Liver (tissue), 8 donors: ENCODE measurements at regions not wholly inside any gene's neighbourhood (a gene's known extent, or its start where the extent isn't known, plus 50 kb on each side); places are given as distances from the start of the nearest gene placed in this dataset.
"Not testable (repeated sequence)": the region's sequence is repeated elsewhere in the genome, so short reads cannot be mapped to it uniquely, and the experiment has no call there.

Experiments
- DNase-seq: peaks from one replicate; pipeline ENCODE4 v3.0.0-alpha.2; 2017; ENCODE audit warnings: low spot score
- H3K27ac ChIP-seq, 2 donors: one replicate each; pipeline ENCODE4 v1.7.0; 2013; ENCODE audit warnings: inconsistent platforms in 2 of 2, low read length in 2 of 2, control low read depth in 1 of 2, low read depth in 1 of 2, mild to moderate bottlenecking in 1 of 2
- H3K27me3 ChIP-seq, 4 donors: one replicate each; pipeline versions ENCODE4 v1.6.1 to v1.7.0; 2013; ENCODE audit warnings: low read length in 3 of 4, inconsistent platforms in 1 of 4, mild to moderate bottlenecking in 1 of 4, moderate library complexity in 1 of 4; ENCODE audit not compliant: control insufficient read depth in 4 of 4, insufficient read depth in 4 of 4
- H3K36me3 ChIP-seq, 4 donors: one replicate each; pipeline versions ENCODE4 v1.6.1 to v1.7.0; 2013; ENCODE audit warnings: low read length in 3 of 4, mild to moderate bottlenecking in 3 of 4, low read depth in 1 of 4, moderate library complexity in 1 of 4; ENCODE audit not compliant: control insufficient read depth in 4 of 4, insufficient read depth in 3 of 4
- H3K4me1 ChIP-seq, 4 donors: one replicate each; pipeline versions ENCODE4 v1.6.1 to v1.7.0; 2013; ENCODE audit warnings: low read length in 3 of 4, mild to moderate bottlenecking in 3 of 4, moderate library complexity in 1 of 4; ENCODE audit not compliant: control insufficient read depth in 4 of 4, insufficient read depth in 4 of 4
- H3K4me3 ChIP-seq, 3 donors: one replicate each; pipeline versions ENCODE4 v1.6.1 to v1.7.0; 2013; ENCODE audit warnings: low read length in 3 of 3, control low read depth in 1 of 3, low read depth in 1 of 3, mild to moderate bottlenecking in 1 of 3
- H3K9ac ChIP-seq, 2 donors: one replicate each; pipeline ENCODE4 v1.7.0; 2013; ENCODE audit warnings: low read length in 2 of 2, mild to moderate bottlenecking in 2 of 2, moderate library complexity in 2 of 2, control low read depth in 1 of 2, low read depth in 1 of 2
- H3K9me3 ChIP-seq, 4 donors: one replicate each; pipeline versions ENCODE4 v1.6.1 to v1.7.0; 2013; ENCODE audit warnings: low read length in 3 of 4; ENCODE audit not compliant: control insufficient read depth in 4 of 4
- FOXA2 ChIP-seq: IDR thresholded peaks from 2 replicates; pipeline ENCODE4 v1.6.1; 2016; ENCODE audit warnings: antibody characterized with exemption
- HNF4A ChIP-seq, 2 donors: conservative IDR thresholded peaks; 2 replicates each; pipeline ENCODE4 v1.6.1; 2016; ENCODE audit warnings: antibody characterized with exemption in 2 of 2, mild to moderate bottlenecking in 2 of 2
- JUND ChIP-seq, 2 donors: IDR thresholded peaks; 2 replicates each; pipeline ENCODE4 v1.6.1; 2016; ENCODE audit warnings: antibody characterized with exemption in 2 of 2
- NR2F2 ChIP-seq: IDR thresholded peaks from 2 replicates; pipeline ENCODE4 v1.6.1; 2016; ENCODE audit warnings: antibody characterized with exemption
- RAD21 ChIP-seq, 2 donors: IDR thresholded peaks; 2 replicates each; pipeline ENCODE4 v1.6.1; 2016; ENCODE audit warnings: antibody characterized with exemption in 2 of 2, mild to moderate bottlenecking in 2 of 2
- TAF1 ChIP-seq: conservative IDR thresholded peaks from 2 replicates; pipeline ENCODE4 v1.6.1; 2016; ENCODE audit warnings: antibody characterized with exemption, mild to moderate bottlenecking
- YY1 ChIP-seq: IDR thresholded peaks from 2 replicates; pipeline ENCODE4 v1.6.1; 2016; ENCODE audit warnings: antibody characterized with exemption, mild to moderate bottlenecking
- whole genome bisulfite sequencing: extraction: QIAGEN DNeasy Blood & Tissue Kit; methylation state at CpG from one replicate; pipeline ENCODE4 v1.1.7; 2013; 5-methylcytosine and 5-hydroxymethylcytosine counted together
- TF ChIP-seq, protein P1 (sequence below): IDR thresholded peaks from 2 replicates; pipeline ENCODE4 v1.6.1; 2016; ENCODE audit warnings: antibody characterized with exemption, mild to moderate bottlenecking
- TF ChIP-seq, protein P2 (sequence below): IDR thresholded peaks from 2 replicates; pipeline ENCODE4 v1.6.1; 2016; ENCODE audit warnings: antibody characterized with exemption
- TF ChIP-seq, protein P3 (sequence below): fragments of 150-350 bp; IDR thresholded peaks from 2 replicates; pipeline ENCODE4 v1.5.1; 2017; ENCODE audit warnings: improper control_type of control experiment, low read depth, low read length; ENCODE audit not compliant: missing input control
- TF ChIP-seq, protein P4 (sequence below): IDR thresholded peaks from 2 replicates; pipeline ENCODE4 v1.6.1; 2016; ENCODE audit warnings: antibody characterized with exemption
- TF ChIP-seq, protein P5 (sequence below): IDR thresholded peaks from 2 replicates; pipeline ENCODE4 v1.6.1; 2016; ENCODE audit warnings: antibody characterized with exemption
- donor health status: healthy.
- donor health status: healthy.
- donor health status: healthy.
- donor health status: healthy.
- donor health status: healthy.

DNA sequence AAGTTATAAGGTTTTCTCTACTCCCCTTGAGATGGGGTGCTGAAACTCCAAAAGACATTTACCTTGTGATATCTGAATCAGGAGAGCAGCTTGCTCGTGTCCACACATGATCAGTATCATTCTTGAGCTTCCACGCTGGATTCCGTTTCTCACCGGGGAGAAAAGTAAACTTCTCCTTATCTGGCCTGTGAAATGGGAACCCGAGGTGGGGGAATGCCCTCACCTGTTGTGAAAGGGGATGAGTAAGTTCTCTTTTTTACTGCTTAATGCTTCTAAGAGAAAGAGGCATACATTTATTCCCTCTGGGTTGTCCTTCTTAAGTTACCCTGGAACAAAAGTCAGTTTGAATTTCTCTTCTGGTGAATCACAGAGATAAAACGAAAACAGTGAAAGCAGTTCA lies 440.5 kb upstream of the ADAMTS9 start (continued):
- TF ChIP-seq, protein P1, sequence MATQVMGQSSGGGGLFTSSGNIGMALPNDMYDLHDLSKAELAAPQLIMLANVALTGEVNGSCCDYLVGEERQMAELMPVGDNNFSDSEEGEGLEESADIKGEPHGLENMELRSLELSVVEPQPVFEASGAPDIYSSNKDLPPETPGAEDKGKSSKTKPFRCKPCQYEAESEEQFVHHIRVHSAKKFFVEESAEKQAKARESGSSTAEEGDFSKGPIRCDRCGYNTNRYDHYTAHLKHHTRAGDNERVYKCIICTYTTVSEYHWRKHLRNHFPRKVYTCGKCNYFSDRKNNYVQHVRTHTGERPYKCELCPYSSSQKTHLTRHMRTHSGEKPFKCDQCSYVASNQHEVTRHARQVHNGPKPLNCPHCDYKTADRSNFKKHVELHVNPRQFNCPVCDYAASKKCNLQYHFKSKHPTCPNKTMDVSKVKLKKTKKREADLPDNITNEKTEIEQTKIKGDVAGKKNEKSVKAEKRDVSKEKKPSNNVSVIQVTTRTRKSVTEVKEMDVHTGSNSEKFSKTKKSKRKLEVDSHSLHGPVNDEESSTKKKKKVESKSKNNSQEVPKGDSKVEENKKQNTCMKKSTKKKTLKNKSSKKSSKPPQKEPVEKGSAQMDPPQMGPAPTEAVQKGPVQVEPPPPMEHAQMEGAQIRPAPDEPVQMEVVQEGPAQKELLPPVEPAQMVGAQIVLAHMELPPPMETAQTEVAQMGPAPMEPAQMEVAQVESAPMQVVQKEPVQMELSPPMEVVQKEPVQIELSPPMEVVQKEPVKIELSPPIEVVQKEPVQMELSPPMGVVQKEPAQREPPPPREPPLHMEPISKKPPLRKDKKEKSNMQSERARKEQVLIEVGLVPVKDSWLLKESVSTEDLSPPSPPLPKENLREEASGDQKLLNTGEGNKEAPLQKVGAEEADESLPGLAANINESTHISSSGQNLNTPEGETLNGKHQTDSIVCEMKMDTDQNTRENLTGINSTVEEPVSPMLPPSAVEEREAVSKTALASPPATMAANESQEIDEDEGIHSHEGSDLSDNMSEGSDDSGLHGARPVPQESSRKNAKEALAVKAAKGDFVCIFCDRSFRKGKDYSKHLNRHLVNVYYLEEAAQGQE = no peak
- TF ChIP-seq JUND (IDR thresholded peaks at IDR 0.05) (no peak), RAD21 (IDR thresholded peaks at IDR 0.05) (no peak)
- TF ChIP-seq, protein P2, sequence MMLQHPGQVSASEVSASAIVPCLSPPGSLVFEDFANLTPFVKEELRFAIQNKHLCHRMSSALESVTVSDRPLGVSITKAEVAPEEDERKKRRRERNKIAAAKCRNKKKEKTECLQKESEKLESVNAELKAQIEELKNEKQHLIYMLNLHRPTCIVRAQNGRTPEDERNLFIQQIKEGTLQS = no peak
- TF ChIP-seq, protein P3, sequence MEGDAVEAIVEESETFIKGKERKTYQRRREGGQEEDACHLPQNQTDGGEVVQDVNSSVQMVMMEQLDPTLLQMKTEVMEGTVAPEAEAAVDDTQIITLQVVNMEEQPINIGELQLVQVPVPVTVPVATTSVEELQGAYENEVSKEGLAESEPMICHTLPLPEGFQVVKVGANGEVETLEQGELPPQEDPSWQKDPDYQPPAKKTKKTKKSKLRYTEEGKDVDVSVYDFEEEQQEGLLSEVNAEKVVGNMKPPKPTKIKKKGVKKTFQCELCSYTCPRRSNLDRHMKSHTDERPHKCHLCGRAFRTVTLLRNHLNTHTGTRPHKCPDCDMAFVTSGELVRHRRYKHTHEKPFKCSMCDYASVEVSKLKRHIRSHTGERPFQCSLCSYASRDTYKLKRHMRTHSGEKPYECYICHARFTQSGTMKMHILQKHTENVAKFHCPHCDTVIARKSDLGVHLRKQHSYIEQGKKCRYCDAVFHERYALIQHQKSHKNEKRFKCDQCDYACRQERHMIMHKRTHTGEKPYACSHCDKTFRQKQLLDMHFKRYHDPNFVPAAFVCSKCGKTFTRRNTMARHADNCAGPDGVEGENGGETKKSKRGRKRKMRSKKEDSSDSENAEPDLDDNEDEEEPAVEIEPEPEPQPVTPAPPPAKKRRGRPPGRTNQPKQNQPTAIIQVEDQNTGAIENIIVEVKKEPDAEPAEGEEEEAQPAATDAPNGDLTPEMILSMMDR = no peak

DNA sequence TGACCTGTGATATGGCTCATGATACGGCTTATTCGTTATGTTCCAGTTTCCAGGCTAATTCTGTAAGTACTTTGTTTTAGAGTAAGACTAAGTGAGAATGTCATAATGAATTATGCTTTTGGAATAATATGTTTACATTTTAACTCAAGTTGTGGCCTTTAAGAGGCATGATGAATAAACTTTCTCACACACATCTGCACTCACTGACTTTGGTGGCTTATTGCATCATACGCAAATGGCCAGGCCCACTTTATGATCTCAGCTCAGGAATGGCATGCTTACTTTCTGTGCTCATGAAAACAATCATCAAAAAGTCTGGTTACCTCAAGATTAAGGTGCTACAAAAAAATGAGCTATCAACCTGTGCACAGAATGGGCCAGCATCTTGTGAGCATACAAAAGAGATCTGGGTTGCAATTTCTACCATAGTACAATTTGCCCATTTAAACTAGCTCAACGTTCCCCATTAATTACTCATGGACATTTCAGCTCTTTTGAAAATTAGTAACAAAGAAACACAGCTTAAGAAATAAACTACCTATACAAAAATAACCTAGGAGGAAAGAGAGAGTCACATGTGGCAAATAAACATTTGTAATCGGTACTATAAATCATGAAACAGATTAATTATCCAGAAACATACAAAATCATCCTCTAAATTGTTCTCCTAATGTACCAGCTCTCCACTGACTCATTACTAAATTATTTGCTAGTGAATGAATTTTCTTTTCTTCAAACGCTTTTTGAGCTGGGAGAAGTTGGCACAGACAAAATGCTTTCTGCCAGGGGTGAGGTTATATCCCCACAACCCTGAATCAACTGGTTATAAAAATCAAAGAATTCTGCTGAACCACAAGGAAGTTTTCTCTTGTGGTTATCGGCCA lies 439.0 kb upstream of the ADAMTS9 start:
- TF ChIP-seq NR2F2 (no peak), HNF4A (conservative IDR thresholded peaks at IDR 0.05) (no peak), YY1 (no peak), RAD21 (IDR thresholded peaks at IDR 0.05) (no peak), JUND (IDR thresholded peaks at IDR 0.05) (no peak), FOXA2 (no peak), TAF1 (no peak)
- TF ChIP-seq, protein P4, sequence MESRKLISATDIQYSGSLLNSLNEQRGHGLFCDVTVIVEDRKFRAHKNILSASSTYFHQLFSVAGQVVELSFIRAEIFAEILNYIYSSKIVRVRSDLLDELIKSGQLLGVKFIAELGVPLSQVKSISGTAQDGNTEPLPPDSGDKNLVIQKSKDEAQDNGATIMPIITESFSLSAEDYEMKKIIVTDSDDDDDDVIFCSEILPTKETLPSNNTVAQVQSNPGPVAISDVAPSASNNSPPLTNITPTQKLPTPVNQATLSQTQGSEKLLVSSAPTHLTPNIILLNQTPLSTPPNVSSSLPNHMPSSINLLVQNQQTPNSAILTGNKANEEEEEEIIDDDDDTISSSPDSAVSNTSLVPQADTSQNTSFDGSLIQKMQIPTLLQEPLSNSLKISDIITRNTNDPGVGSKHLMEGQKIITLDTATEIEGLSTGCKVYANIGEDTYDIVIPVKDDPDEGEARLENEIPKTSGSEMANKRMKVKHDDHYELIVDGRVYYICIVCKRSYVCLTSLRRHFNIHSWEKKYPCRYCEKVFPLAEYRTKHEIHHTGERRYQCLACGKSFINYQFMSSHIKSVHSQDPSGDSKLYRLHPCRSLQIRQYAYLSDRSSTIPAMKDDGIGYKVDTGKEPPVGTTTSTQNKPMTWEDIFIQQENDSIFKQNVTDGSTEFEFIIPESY = no peak
- TF ChIP-seq, protein P2 = no peak
- TF ChIP-seq, protein P1 = no peak
- TF ChIP-seq, protein P5, sequence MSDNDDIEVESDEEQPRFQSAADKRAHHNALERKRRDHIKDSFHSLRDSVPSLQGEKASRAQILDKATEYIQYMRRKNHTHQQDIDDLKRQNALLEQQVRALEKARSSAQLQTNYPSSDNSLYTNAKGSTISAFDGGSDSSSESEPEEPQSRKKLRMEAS = no peak
- H3K4me3 ChIP-seq = no peak overlapping the region
- H3K9me3 ChIP-seq = no peaks in the 10 kb centered on the region
- 80% methylated on average over 7 of the region's 7 CpGs for WGBS
- H3K36me3 ChIP-seq = no peaks in the 10 kb centered on the region
- H3K27me3 ChIP-seq = no peaks in the 10 kb centered on the region
- no peak overlapping the region for H3K27ac ChIP-seq
- H3K9ac ChIP-seq = no peak overlapping the region
- no peaks in the 10 kb centered on the region for H3K4me1 ChIP-seq
- no peak for DNase-seq

DNA sequence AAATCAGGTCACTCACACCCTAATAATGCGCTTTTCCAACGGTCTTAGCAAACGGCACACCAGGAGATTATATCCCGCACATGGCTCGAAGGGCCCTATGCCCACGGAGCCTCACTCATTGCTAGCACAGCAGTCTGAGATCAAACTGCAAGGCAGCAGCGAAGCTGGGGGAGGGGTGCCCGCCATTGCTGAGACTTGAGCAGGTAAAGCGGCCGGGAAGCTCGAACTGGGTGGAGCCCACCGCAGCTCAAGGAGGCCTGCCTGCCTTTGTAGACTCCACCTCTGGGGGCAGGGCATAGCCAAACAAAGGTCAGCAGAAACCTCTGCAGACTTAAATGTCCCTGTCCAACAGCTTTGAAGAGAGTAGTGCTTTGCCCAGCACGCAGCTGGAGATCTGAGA lies 432.4 kb upstream of the ADAMTS9 start:
- H3K9me3 ChIP-seq, H3K4me3 ChIP-seq, H3K9ac ChIP-seq, H3K27me3 ChIP-seq, H3K27ac ChIP-seq, H3K4me1 ChIP-seq, DNase-seq, H3K36me3 ChIP-seq: not testable (repeated sequence)
- 96% methylated on average over 13 of the region's 13 CpGs for whole genome bisulfite sequencing
